Liver (tissue), 3 donors: ENCODE measurements at regions not wholly inside any gene's neighbourhood (a gene's known extent, or its start where the extent isn't known, plus 50 kb on each side); places are given as distances from the start of the nearest gene placed in this dataset.

Experiments used
- CTCF ChIP-seq: fragments of 150-350 bp; IDR thresholded peaks from 2 replicates; pipeline ENCODE4 v1.5.1; 2017; ENCODE audit warnings: improper control_type of control experiment, low read depth, low read length; ENCODE audit not compliant: missing input control
- JUND ChIP-seq, 2 donors: IDR thresholded peaks; 2 replicates each; pipeline ENCODE4 v1.6.1; 2016; ENCODE audit warnings: antibody characterized with exemption in 2 of 2
- TAF1 ChIP-seq: conservative IDR thresholded peaks from 2 replicates; pipeline ENCODE4 v1.6.1; 2016; ENCODE audit warnings: antibody characterized with exemption, mild to moderate bottlenecking
- donor health status: healthy.
- donor health status: healthy.

- TF ChIP-seq CTCF: no peak
- no peak for TF ChIP-seq TAF1
- no peak for TF ChIP-seq JUND (IDR thresholded peaks at IDR 0.05)
These were observed 599.7 kb downstream of the CAAP1 start for GRCh38 chr9:26292943-26293342.
